ENCODE measurements at regions not wholly inside any gene's neighbourhood (a gene's known extent, or its start where the extent isn't known, plus 50 kb on each side); places are given as distances from the start of the nearest gene placed in this dataset.

DNA sequence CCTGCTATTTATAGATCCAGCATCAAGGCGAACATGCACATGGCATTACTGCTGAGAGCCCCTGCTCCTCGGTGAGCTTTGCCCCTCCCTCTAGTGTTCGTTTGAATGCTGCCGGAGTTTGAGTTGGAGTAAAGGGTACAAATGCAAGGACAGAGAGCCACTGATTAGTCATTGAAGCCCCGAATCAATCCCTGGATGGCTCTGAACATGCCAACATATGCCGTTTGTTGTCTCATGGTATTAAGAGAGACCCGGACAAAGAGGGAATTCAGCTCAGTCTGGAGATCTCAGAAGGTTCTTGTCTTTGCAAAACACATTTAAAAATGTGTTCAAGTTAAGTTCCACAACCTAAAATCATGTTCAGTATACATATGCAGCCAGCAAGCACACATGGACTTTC lies 789.2 kb upstream of the NR2F2 start:
- no peak overlapping the region for H3K4me3 ChIP-seq (ENCODE audit: low read length)
- TF ChIP-seq, protein P1, sequence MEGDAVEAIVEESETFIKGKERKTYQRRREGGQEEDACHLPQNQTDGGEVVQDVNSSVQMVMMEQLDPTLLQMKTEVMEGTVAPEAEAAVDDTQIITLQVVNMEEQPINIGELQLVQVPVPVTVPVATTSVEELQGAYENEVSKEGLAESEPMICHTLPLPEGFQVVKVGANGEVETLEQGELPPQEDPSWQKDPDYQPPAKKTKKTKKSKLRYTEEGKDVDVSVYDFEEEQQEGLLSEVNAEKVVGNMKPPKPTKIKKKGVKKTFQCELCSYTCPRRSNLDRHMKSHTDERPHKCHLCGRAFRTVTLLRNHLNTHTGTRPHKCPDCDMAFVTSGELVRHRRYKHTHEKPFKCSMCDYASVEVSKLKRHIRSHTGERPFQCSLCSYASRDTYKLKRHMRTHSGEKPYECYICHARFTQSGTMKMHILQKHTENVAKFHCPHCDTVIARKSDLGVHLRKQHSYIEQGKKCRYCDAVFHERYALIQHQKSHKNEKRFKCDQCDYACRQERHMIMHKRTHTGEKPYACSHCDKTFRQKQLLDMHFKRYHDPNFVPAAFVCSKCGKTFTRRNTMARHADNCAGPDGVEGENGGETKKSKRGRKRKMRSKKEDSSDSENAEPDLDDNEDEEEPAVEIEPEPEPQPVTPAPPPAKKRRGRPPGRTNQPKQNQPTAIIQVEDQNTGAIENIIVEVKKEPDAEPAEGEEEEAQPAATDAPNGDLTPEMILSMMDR (conservative IDR thresholded peaks at IDR 0.05; ENCODE audit: low read length) = no peak
- DNase-seq (ENCODE audit: low read depth) = no peak

DNA sequence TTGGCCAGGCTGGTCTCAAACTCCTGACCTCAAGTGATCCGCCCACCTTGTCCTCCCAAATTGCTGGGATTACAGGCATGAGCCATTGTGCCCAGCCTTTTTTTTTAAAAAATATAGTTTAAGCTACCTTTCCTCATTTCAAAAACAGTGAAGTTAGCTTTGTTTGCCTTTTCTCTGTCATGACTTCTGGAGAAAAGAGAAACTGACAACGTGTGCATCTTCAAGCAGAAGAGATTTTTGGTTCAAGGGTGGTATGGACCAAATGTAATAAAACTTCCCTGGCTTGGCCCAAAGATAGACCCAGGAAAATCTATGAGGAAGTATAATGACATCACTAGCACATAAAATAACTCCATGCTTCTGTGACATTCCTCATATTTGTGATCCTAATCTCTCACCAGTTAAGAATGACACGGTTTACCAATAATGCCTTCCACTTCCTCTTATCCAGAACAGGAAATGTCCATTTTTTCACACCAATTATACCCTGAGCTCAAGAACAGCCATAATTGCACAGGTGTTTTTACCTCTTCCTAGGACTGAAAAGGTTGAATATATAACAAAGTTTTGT lies 781.2 kb upstream of the NR2F2 start:
- H3K4me3 ChIP-seq (ENCODE audit: low read length) = no peak overlapping the region
- no peak for DNase-seq (ENCODE audit: low read depth)
- TF ChIP-seq, protein P1 (conservative IDR thresholded peaks at IDR 0.05; ENCODE audit: low read length) = no peak

DNA sequence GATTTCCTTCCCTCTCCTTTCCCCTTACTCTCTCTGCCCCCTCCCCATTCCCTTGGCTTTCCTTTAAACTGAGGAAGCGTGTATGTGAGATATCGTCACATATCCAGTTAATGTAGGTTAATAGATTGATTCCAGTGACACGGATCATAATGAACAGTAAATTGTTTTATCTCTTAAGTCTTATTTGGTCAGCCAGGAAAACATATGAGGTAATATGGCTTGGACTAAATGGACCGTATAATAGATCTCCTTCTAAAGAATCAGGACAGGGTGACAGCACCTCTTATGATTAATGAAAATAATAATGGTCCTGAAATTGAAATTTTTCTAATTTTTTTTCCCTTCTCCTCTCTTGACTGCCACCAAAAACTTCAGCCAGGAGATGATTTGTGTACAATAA lies 779.8 kb upstream of the NR2F2 start:
- no peak overlapping the region for H3K4me3 ChIP-seq (ENCODE audit: low read length)
- no peak for DNase-seq (ENCODE audit: low read depth)
- TF ChIP-seq, protein P1 (conservative IDR thresholded peaks at IDR 0.05; ENCODE audit: low read length) = no peak

DNA sequence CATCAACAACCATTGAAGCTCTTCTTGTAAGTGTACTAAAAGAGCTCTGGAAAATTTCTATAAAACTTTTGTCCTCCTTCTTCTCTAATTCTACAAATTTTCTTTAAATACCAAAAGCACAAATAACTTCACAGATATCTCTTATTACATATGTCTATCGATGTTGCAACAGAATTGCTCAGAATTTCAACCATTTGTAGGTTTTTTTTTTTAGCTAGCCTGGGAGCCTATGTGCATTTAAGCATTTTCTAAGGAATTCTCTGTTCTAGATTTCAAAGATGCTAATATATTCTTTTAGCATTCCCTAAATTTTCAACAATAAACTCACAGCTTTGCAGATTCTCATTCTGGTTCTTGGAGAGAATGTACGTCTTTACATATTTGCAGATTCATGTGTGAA lies 774.3 kb upstream of the NR2F2 start:
- no peak for DNase-seq (ENCODE audit: low read depth)
- TF ChIP-seq, protein P1 (conservative IDR thresholded peaks at IDR 0.05; ENCODE audit: low read length) = no peak
- H3K4me3 ChIP-seq (ENCODE audit: low read length) = no peak overlapping the region

DNA sequence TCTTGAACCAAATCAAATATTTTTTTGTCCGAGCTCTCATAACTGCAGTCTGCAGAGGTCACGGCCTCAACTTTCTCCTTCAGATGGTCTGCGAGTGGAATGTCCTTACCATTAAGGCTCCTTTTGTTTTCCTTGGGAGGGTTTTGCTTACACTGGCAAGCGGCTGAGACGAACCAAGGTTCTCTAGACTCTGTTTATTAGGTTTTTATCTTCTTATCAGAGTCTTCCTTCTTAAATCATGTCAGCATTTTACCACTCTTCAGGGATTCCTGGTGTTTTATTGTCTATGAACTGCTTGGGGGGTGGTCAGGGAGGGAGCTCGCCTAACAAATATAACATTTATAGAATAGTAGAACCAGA lies 773.7 kb upstream of the NR2F2 start:
- TF ChIP-seq, protein P1 (conservative IDR thresholded peaks at IDR 0.05; ENCODE audit: low read length) = no peak
- no peak overlapping the region for H3K4me3 ChIP-seq (ENCODE audit: low read length)
- DNase-seq (ENCODE audit: low read depth) = no peak

DNA sequence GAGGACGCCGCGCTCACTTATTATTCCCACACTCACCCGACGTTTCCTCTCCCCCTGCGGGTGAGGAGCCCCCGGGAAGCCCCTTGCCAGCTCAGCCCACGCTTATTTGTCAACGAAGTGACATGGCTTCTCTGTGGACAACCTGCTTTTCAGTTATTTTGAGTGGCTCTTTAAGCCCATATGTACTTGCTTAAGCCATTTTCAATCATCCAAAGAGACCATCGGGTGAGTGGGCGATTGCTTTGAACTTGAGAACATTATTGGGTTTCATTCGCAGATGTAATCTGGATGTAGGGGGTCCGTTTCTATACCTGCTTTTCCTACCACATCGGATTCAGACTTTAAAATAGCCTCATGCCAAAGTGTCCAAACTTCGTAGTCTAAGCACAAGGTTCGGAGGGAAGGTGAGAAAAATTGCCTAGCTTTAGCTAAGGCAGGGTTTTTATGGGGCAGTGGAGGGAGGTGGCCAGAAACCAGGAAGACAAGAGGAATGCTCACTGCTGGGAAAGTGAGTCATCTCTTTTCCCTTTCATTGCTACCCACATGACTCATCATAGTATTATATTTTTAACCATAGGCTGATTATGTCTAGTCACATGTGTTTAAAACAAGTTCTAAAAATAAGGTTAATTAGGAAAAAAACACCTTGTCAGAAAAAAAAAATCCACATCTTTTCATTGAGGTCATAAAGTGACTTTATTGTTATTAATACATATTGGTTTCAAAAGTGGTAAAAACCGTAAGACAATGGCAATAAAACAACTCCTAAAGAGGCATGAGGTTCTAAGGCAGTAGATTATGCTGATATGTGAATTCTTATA lies 773.1 kb upstream of the NR2F2 start:
- DNase-seq (ENCODE audit: low read depth) = peak; percentile 89
- no peak overlapping the region for H3K4me3 ChIP-seq (ENCODE audit: low read length)
- TF ChIP-seq, protein P1 (conservative IDR thresholded peaks at IDR 0.05; ENCODE audit: low read length) = no peak

DNA sequence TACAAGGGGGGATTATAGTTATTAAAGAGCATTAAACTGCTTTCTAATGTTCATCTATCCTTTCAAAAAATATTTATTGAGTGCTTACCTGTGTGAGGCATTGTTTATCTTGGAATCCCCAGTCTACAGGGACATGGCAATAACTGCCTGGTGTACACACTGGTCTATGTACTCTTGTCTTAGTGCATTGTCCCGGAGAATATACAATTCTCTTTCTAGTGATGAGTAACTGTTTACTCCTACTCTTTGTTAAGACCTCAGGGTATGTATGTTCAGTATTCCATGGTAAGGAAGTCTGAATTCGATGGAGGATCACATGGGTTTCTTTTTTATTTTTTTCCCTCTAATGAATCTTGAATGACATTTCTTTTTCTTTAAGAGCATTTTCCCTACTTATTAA lies 772.4 kb upstream of the NR2F2 start:
- DNase-seq (ENCODE audit: low read depth) = no peak

More for the DNA sequence above, 772.4 kb upstream of the NR2F2 start:
- H3K4me3 ChIP-seq (ENCODE audit: low read length) = no peak overlapping the region
- TF ChIP-seq, protein P1 (conservative IDR thresholded peaks at IDR 0.05; ENCODE audit: low read length) = no peak

Measured in AG10803 (cell line).